Astrocyte of the spinal cord (primary cell): ENCODE measurements at regions not wholly inside any gene's neighbourhood (a gene's known extent, or its start where the extent isn't known, plus 50 kb on each side); places are given as distances from the start of the nearest gene placed in this dataset.

ENCODE experiments used
- DNase-seq: peaks from one replicate; pipeline ENCODE4 v3.0.0; 2011; ENCODE audit warnings: low read depth, low spot score
- H3K4me3 ChIP-seq: 2 replicates; pipeline ENCODE4 v1.5.1; 2011; ENCODE audit warnings: low read depth, mild to moderate bottlenecking, low read length, moderate library complexity
- in situ Hi-C: cut with HindIII; loops from 2 replicates; pipeline ENCODE4 v1.10.0; 2017; ENCODE audit warnings: low sequenced_read_pairs
- TF ChIP-seq, protein P1 (sequence below): IDR thresholded peaks from 2 replicates; pipeline ENCODE4 v1.5.1; 2012; ENCODE audit warnings: low read depth, mild to moderate bottlenecking, low read length, inconsistent platforms

GRCh38 chr12:78384541-78384940 lies 480.0 kb upstream of the SYT1 start:
- DNase-seq, result no peak
- no peak overlapping the region for H3K4me3 ChIP-seq
- in situ Hi-C loops, result no loop called here
- TF ChIP-seq, protein P1, sequence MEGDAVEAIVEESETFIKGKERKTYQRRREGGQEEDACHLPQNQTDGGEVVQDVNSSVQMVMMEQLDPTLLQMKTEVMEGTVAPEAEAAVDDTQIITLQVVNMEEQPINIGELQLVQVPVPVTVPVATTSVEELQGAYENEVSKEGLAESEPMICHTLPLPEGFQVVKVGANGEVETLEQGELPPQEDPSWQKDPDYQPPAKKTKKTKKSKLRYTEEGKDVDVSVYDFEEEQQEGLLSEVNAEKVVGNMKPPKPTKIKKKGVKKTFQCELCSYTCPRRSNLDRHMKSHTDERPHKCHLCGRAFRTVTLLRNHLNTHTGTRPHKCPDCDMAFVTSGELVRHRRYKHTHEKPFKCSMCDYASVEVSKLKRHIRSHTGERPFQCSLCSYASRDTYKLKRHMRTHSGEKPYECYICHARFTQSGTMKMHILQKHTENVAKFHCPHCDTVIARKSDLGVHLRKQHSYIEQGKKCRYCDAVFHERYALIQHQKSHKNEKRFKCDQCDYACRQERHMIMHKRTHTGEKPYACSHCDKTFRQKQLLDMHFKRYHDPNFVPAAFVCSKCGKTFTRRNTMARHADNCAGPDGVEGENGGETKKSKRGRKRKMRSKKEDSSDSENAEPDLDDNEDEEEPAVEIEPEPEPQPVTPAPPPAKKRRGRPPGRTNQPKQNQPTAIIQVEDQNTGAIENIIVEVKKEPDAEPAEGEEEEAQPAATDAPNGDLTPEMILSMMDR, result no peak

DNA sequence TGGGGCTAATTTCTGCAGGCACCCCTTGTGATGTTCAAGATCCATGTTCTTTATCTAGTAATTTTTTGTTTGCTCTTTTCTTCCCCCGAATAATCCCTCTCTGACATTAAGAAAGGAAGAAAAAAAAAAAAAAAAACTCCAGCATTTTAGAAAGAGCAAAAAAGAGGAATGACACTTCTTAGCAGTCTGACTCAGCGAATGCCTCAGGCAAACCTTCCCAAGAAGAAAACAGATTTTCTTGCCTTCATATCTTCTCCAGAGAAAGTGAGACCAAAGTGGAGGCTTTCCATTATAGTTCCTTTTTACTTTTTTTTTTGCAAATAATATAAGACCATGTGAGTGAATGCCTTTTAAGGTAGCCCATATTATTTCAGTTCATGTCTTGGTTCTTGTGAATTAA lies 479.0 kb upstream of the SYT1 start:
- TF ChIP-seq, protein P1, result no peak
- no peak overlapping the region for H3K4me3 ChIP-seq
- no peak for DNase-seq
- in situ Hi-C loops, result no loop called here

DNA sequence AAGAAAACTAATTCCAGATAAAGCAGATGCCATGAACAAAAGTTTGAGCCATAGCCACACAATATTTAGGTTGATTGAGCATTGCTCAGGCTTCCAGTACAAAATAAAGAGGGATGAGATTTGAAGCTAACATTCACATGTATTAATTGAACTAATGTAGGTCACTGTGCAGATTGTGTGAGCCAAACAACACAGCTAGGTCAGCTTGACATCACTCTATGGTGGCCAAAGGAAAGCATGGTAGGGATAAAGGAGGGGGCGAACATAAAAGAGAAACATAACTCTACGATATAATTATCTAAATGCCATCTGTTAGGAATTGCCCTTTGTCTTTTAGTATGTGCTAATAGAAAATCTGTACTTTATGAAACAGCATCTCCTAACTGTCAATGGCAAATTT lies 477.7 kb upstream of the SYT1 start:
- TF ChIP-seq, protein P1, result no peak
- in situ Hi-C loops, result no loop called here
- DNase-seq, result no peak
- H3K4me3 ChIP-seq, result no peak overlapping the region

DNA sequence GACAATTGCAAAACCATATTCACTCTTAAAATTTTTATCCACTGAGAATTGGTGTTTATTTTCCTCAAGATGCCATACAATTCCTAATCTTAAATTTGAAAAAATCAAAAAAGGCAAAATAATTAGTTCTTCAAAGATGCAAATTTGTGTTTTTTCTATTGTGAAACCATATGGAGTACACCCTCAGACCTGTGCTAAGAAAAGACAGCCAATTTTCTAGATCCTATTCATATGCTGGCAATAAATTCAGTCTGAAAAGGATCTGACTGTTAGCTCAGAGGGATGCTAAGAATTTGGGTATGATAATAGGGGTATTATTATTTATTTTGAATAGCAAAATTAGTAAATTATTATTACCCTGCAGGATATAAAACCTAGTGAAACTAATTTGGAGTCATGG lies 476.9 kb upstream of the SYT1 start:
- in situ Hi-C loops, result no loop called here
- TF ChIP-seq, protein P1, result no peak
- DNase-seq, result no peak
- no peak overlapping the region for H3K4me3 ChIP-seq

GRCh38 chr12:78388461-78388860 lies 476.1 kb upstream of the SYT1 start:
- no peak for DNase-seq
- TF ChIP-seq, protein P1, result no peak
- in situ Hi-C loops, result no loop called here
- no peak overlapping the region for H3K4me3 ChIP-seq

- DNase-seq, result no peak
- no peak overlapping the region for H3K4me3 ChIP-seq
- in situ Hi-C loops, result no loop called here
- TF ChIP-seq, protein P1, result no peak
Observed at GRCh38 chr12:78390920-78391319, 473.7 kb upstream of the SYT1 start.

GRCh38 chr12:78392918-78393317 lies 471.7 kb upstream of the SYT1 start:
- TF ChIP-seq, protein P1, result peak; percentile 23
- in situ Hi-C loops, result no loop called here
- no peak overlapping the region for H3K4me3 ChIP-seq
- peak; percentile 44 for DNase-seq
